ENCODE measurements at regions not wholly inside any gene's neighbourhood (a gene's known extent, or its start where the extent isn't known, plus 50 kb on each side); places are given as distances from the start of the nearest gene placed in this dataset.

GRCh38 chr21:39084979-39085729 is 98.1 kb downstream of the PSMG1 start:
- Histone ChIP-seq H3K36me3 (ENCODE audit: control insufficient read depth, insufficient read depth, low read length) (no peaks in the 10 kb centered on the region), H3K27me3 (ENCODE audit: insufficient read depth, low read length, poor library complexity) (no peaks in the 10 kb centered on the region), H2BK5ac (ENCODE audit: low read length) (no peak overlapping the region), H2AK5ac (ENCODE audit: low read length) (no peak overlapping the region), H3K4me1 (ENCODE audit: control insufficient read depth, low read depth, low read length) (no peaks in the 10 kb centered on the region), H3K79me2 (ENCODE audit: control insufficient read depth, insufficient read depth, low read length) (no peaks in the 10 kb centered on the region), H4K5ac (ENCODE audit: low read length) (no peak overlapping the region), H3K18ac (ENCODE audit: low read length) (no peak overlapping the region), H4K8ac (ENCODE audit: low read depth, low read length) (no peak overlapping the region), H3K56ac (ENCODE audit: low read length) (no peak overlapping the region), H3K9ac (ENCODE audit: low read length) (no peak overlapping the region), H3K4ac (ENCODE audit: low read depth, low read length) (no peak overlapping the region), H3K4me3 (ENCODE audit: low read length) (no peak overlapping the region), H3K79me1 (ENCODE audit: low read length) (no peaks in the 10 kb centered on the region), H3K4me2 (ENCODE audit: low read length) (no peak overlapping the region), H2BK15ac (replicated peaks; ENCODE audit: low read depth) (no peak overlapping the region), H3K27ac (ENCODE audit: low read depth, low read length) (no peak overlapping the region), H3K23ac (ENCODE audit: low read length) (no peak overlapping the region), H2BK120ac (ENCODE audit: low read depth, low read length) (no peak overlapping the region)
- WGBS (ENCODE audit: extremely low coverage, insufficient coverage, low lambda C conversion rate) = no CpG with 5 or more reads among the region's 5 CpGs
- DNase-seq = no peak

GRCh38 chr21:39084073-39084472 is 99.2 kb downstream of the PSMG1 start:
- no peak overlapping the region for H3K4ac ChIP-seq (ENCODE audit: low read depth, low read length)
- H3K4me3 ChIP-seq (ENCODE audit: low read length) = no peak overlapping the region

GRCh38 chr21:39083377-39084008 is 99.8 kb downstream of the PSMG1 start:
- no peaks in the 10 kb centered on the region for H3K27me3 ChIP-seq (ENCODE audit: insufficient read depth, low read length, poor library complexity)
- WGBS (ENCODE audit: extremely low coverage, insufficient coverage, low lambda C conversion rate) = no CpG with 5 or more reads among the region's 11 CpGs
- H3K23ac ChIP-seq (ENCODE audit: low read length) = no peak overlapping the region
- H2AK5ac ChIP-seq (ENCODE audit: low read length) = no peak overlapping the region
- no peak overlapping the region for H3K56ac ChIP-seq (ENCODE audit: low read length)
- H4K5ac ChIP-seq (ENCODE audit: low read length) = no peak overlapping the region
- H3K79me2 ChIP-seq (ENCODE audit: control insufficient read depth, insufficient read depth, low read length) = no peaks in the 10 kb centered on the region
- H3K4me1 ChIP-seq (ENCODE audit: control insufficient read depth, low read depth, low read length) = no peaks in the 10 kb centered on the region
- H3K9ac ChIP-seq (ENCODE audit: low read length) = no peak overlapping the region
- no peak overlapping the region for H3K27ac ChIP-seq (ENCODE audit: low read depth, low read length)
- no peak overlapping the region for H3K4me3 ChIP-seq (ENCODE audit: low read length)
- H3K79me1 ChIP-seq (ENCODE audit: low read length) = no peaks in the 10 kb centered on the region
- no peak overlapping the region for H3K18ac ChIP-seq (ENCODE audit: low read length)
- H2BK15ac ChIP-seq (replicated peaks; ENCODE audit: low read depth) = no peak overlapping the region
- H2BK5ac ChIP-seq (ENCODE audit: low read length) = no peak overlapping the region
- H3K4ac ChIP-seq (ENCODE audit: low read depth, low read length) = no peak overlapping the region
- no peaks in the 10 kb centered on the region for H3K36me3 ChIP-seq (ENCODE audit: control insufficient read depth, insufficient read depth, low read length)
- H3K4me2 ChIP-seq (ENCODE audit: low read length) = no peak overlapping the region
- H4K8ac ChIP-seq (ENCODE audit: low read depth, low read length) = no peak overlapping the region
- peak; percentile 8 for DNase-seq
- H2BK120ac ChIP-seq (ENCODE audit: low read depth, low read length) = no peak overlapping the region

More at GRCh38 chr21:39084073-39084472, 99.2 kb downstream of the PSMG1 start:
- no peaks in the 10 kb centered on the region for H3K36me3 ChIP-seq (ENCODE audit: control insufficient read depth, insufficient read depth, low read length)
- H3K4me1 ChIP-seq (ENCODE audit: control insufficient read depth, low read depth, low read length) = no peaks in the 10 kb centered on the region
- no peak overlapping the region for H2BK120ac ChIP-seq (ENCODE audit: low read depth, low read length)
- no peak overlapping the region for H3K27ac ChIP-seq (ENCODE audit: low read depth, low read length)
- no peak overlapping the region for H4K5ac ChIP-seq (ENCODE audit: low read length)
- no peak overlapping the region for H3K4me2 ChIP-seq (ENCODE audit: low read length)
- no peaks in the 10 kb centered on the region for H3K79me2 ChIP-seq (ENCODE audit: control insufficient read depth, insufficient read depth, low read length)
- no peak overlapping the region for H4K8ac ChIP-seq (ENCODE audit: low read depth, low read length)
- H3K23ac ChIP-seq (ENCODE audit: low read length) = no peak overlapping the region
- no peak for DNase-seq
- no peaks in the 10 kb centered on the region for H3K79me1 ChIP-seq (ENCODE audit: low read length)
- H2AK5ac ChIP-seq (ENCODE audit: low read length) = no peak overlapping the region
- H3K56ac ChIP-seq (ENCODE audit: low read length) = no peak overlapping the region
- no peak overlapping the region for H3K18ac ChIP-seq (ENCODE audit: low read length)
- no peak overlapping the region for H2BK15ac ChIP-seq (replicated peaks; ENCODE audit: low read depth)
- no peaks in the 10 kb centered on the region for H3K27me3 ChIP-seq (ENCODE audit: insufficient read depth, low read length, poor library complexity)
- H2BK5ac ChIP-seq (ENCODE audit: low read length) = no peak overlapping the region
- no peak overlapping the region for H3K9ac ChIP-seq (ENCODE audit: low read length)
- no CpG with 5 or more reads among the region's 4 CpGs for WGBS (ENCODE audit: extremely low coverage, insufficient coverage, low lambda C conversion rate)

GRCh38 chr21:39082656-39083376 is 100.4 kb downstream of the PSMG1 start:
- H2BK5ac ChIP-seq (ENCODE audit: low read length) = no peak overlapping the region

GRCh38 chr21:39080366-39080765 is 102.9 kb downstream of the PSMG1 start:
- no peak overlapping the region for H3K4me2 ChIP-seq (ENCODE audit: low read length)
- H4K8ac ChIP-seq (ENCODE audit: low read depth, low read length) = no peak overlapping the region
- no peak overlapping the region for H3K23ac ChIP-seq (ENCODE audit: low read length)
- H2BK5ac ChIP-seq (ENCODE audit: low read length) = no peak overlapping the region
- no peak overlapping the region for H2BK15ac ChIP-seq (replicated peaks; ENCODE audit: low read depth)
- no peak overlapping the region for H3K27ac ChIP-seq (ENCODE audit: low read depth, low read length)
- H3K4me3 ChIP-seq (ENCODE audit: low read length) = no peak overlapping the region
- no peaks in the 10 kb centered on the region for H3K36me3 ChIP-seq (ENCODE audit: control insufficient read depth, insufficient read depth, low read length)
- no peak overlapping the region for H3K9ac ChIP-seq (ENCODE audit: low read length)
- H2BK120ac ChIP-seq (ENCODE audit: low read depth, low read length) = no peak overlapping the region
- no CpG with 5 or more reads among the region's 5 CpGs for WGBS (ENCODE audit: extremely low coverage, insufficient coverage, low lambda C conversion rate)
- H3K4ac ChIP-seq (ENCODE audit: low read depth, low read length) = no peak overlapping the region
- no peaks in the 10 kb centered on the region for H3K4me1 ChIP-seq (ENCODE audit: control insufficient read depth, low read depth, low read length)
- H4K5ac ChIP-seq (ENCODE audit: low read length) = no peak overlapping the region
- no peak overlapping the region for H3K18ac ChIP-seq (ENCODE audit: low read length)
- H3K27me3 ChIP-seq (ENCODE audit: insufficient read depth, low read length, poor library complexity) = no peaks in the 10 kb centered on the region
- no peak overlapping the region for H3K56ac ChIP-seq (ENCODE audit: low read length)
- H3K79me1 ChIP-seq (ENCODE audit: low read length) = no peaks in the 10 kb centered on the region
- H3K79me2 ChIP-seq (ENCODE audit: control insufficient read depth, insufficient read depth, low read length) = no peaks in the 10 kb centered on the region
- no peak for DNase-seq
- H2AK5ac ChIP-seq (ENCODE audit: low read length) = no peak overlapping the region

More at GRCh38 chr21:39082656-39083376, 100.4 kb downstream of the PSMG1 start:
- no peak overlapping the region for H4K5ac ChIP-seq (ENCODE audit: low read length)
- H3K56ac ChIP-seq (ENCODE audit: low read length) = no peak overlapping the region
- H3K79me1 ChIP-seq (ENCODE audit: low read length) = no peaks in the 10 kb centered on the region
- H2BK120ac ChIP-seq (ENCODE audit: low read depth, low read length) = no peak overlapping the region
- H3K36me3 ChIP-seq (ENCODE audit: control insufficient read depth, insufficient read depth, low read length) = no peaks in the 10 kb centered on the region
- H3K27ac ChIP-seq (ENCODE audit: low read depth, low read length) = no peak overlapping the region
- no peak overlapping the region for H3K23ac ChIP-seq (ENCODE audit: low read length)
- no peak overlapping the region for H3K4me3 ChIP-seq (ENCODE audit: low read length)
- no peak overlapping the region for H3K4ac ChIP-seq (ENCODE audit: low read depth, low read length)
- DNase-seq = peak; percentile 46
- no peaks in the 10 kb centered on the region for H3K27me3 ChIP-seq (ENCODE audit: insufficient read depth, low read length, poor library complexity)
- H3K79me2 ChIP-seq (ENCODE audit: control insufficient read depth, insufficient read depth, low read length) = no peaks in the 10 kb centered on the region
- H3K9ac ChIP-seq (ENCODE audit: low read length) = no peak overlapping the region
- H4K8ac ChIP-seq (ENCODE audit: low read depth, low read length) = no peak overlapping the region
- WGBS (ENCODE audit: extremely low coverage, insufficient coverage, low lambda C conversion rate) = no CpG with 5 or more reads among the region's 24 CpGs
- no peak overlapping the region for H3K18ac ChIP-seq (ENCODE audit: low read length)
- no peak overlapping the region for H2AK5ac ChIP-seq (ENCODE audit: low read length)
- H3K4me2 ChIP-seq (ENCODE audit: low read length) = no peak overlapping the region
- no peaks in the 10 kb centered on the region for H3K4me1 ChIP-seq (ENCODE audit: control insufficient read depth, low read depth, low read length)
- H2BK15ac ChIP-seq (replicated peaks; ENCODE audit: low read depth) = no peak overlapping the region
